A549 (cell line): ENCODE measurements at regions not wholly inside any gene's neighbourhood (a gene's known extent, or its start where the extent isn't known, plus 50 kb on each side); places are given as distances from the start of the nearest gene placed in this dataset.

Experiments used
- CEBPB ChIP-seq, 2 experiments: fragments of >200 bp in 1 of 2; sonication (Bioruptor Twin) in 1 of 2; formaldehyde crosslinking in 1 of 2; IDR thresholded peaks; 2 replicates each; pipeline ENCODE4 v1.6.1; 2012 to 2016
- MAZ ChIP-seq: fragments of 150-350 bp; IDR thresholded peaks from 2 replicates; pipeline ENCODE4 v1.6.1; 2014; ENCODE audit warnings: antibody characterized with exemption, low read depth, low read length, borderline replicate concordance
- PHF8 ChIP-seq: fragments of 200-600 bp; sonication (generic); IDR thresholded peaks from 2 replicates; pipeline ENCODE4 v1.6.1; 2016; ENCODE audit warnings: low read depth, mild to moderate bottlenecking, antibody characterized with exemption, moderate library complexity, borderline replicate concordance
- POLR2A ChIP-seq: IDR thresholded peaks from 2 replicates; pipeline ENCODE4 v1.6.1; 2012; ENCODE audit warnings: mild to moderate bottlenecking, low read length
- POLR2AphosphoS2 ChIP-seq: conservative IDR thresholded peaks from 2 replicates; pipeline ENCODE4 v1.6.1; 2012; ENCODE audit warnings: low read length, improper control_type of control experiment, inconsistent platforms
- RAD21 ChIP-seq, 2 experiments: fragments of >200 bp in 1 of 2; sonication (Bioruptor Twin) in 1 of 2; formaldehyde crosslinking in 1 of 2; IDR thresholded peaks in 1 of 2; conservative IDR thresholded peaks in 1 of 2; 2 replicates in 1 of 2; 3 replicates in 1 of 2; pipeline ENCODE4 v1.6.1; 2012 to 2018; ENCODE audit warnings: inconsistent platforms in 1 of 2
- RARB ChIP-seq: fragments of 250-450 bp; sonication (Bioruptor Pico); IDR thresholded peaks from 2 replicates; pipeline ENCODE4 v1.8.0; 2021; ENCODE audit warnings: mild to moderate bottlenecking, moderate library complexity
- RNF2 ChIP-seq: fragments of 200-600 bp; sonication (generic); IDR thresholded peaks from 2 replicates; pipeline ENCODE4 v1.6.1; 2016; ENCODE audit warnings: low read depth, mild to moderate bottlenecking, antibody characterized with exemption, moderate library complexity, borderline replicate concordance
- SMC3 ChIP-seq: fragments of >200 bp; sonication (Bioruptor Twin); formaldehyde crosslinking; IDR thresholded peaks from 3 replicates; pipeline ENCODE4 v1.6.1; 2018; ENCODE audit warnings: inconsistent platforms
- ZNF302 ChIP-seq: fragments of 250-450 bp; sonication (Bioruptor Pico); IDR thresholded peaks from 2 replicates; pipeline ENCODE4 v1.9.0; 2021; ENCODE audit warnings: inconsistent platforms, mild to moderate bottlenecking, moderate library complexity
- TF ChIP-seq, protein P1 (sequence below): fragments of 450-650 bp; IDR thresholded peaks from 2 replicates; pipeline ENCODE4 v1.6.1; 2014; ENCODE audit warnings: antibody characterized with exemption
- TF ChIP-seq, protein P2 (sequence below): fragments of >200 bp; sonication (Bioruptor Twin); formaldehyde crosslinking; IDR thresholded peaks from 3 replicates; pipeline ENCODE4 v1.5.1; 2016

GRCh38 chr13:26855921-26856320 lies 95.3 kb upstream of the GPR12 start:
- TF ChIP-seq, protein P1, sequence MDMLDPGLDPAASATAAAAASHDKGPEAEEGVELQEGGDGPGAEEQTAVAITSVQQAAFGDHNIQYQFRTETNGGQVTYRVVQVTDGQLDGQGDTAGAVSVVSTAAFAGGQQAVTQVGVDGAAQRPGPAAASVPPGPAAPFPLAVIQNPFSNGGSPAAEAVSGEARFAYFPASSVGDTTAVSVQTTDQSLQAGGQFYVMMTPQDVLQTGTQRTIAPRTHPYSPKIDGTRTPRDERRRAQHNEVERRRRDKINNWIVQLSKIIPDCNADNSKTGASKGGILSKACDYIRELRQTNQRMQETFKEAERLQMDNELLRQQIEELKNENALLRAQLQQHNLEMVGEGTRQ, result no peak
- TF ChIP-seq CEBPB (IDR thresholded peaks at IDR 0.05) (no peak), ZNF302 (no peak), RARB (CRISPR knock-in tag) (no peak), RNF2 (no peak), PHF8 (no peak), RAD21 (conservative IDR thresholded peaks at IDR 0.05 in 1 of 2, IDR thresholded peaks at IDR 0.05 in 1 of 2) (no peak), POLR2A (no peak), POLR2AphosphoS2 (no peak), SMC3 (no peak), MAZ (no peak)
- TF ChIP-seq, protein P2, sequence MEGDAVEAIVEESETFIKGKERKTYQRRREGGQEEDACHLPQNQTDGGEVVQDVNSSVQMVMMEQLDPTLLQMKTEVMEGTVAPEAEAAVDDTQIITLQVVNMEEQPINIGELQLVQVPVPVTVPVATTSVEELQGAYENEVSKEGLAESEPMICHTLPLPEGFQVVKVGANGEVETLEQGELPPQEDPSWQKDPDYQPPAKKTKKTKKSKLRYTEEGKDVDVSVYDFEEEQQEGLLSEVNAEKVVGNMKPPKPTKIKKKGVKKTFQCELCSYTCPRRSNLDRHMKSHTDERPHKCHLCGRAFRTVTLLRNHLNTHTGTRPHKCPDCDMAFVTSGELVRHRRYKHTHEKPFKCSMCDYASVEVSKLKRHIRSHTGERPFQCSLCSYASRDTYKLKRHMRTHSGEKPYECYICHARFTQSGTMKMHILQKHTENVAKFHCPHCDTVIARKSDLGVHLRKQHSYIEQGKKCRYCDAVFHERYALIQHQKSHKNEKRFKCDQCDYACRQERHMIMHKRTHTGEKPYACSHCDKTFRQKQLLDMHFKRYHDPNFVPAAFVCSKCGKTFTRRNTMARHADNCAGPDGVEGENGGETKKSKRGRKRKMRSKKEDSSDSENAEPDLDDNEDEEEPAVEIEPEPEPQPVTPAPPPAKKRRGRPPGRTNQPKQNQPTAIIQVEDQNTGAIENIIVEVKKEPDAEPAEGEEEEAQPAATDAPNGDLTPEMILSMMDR, result no peak
